ENCODE measurements at regions not wholly inside any gene's neighbourhood (a gene's known extent, or its start where the extent isn't known, plus 50 kb on each side); places are given as distances from the start of the nearest gene placed in this dataset.

DNA sequence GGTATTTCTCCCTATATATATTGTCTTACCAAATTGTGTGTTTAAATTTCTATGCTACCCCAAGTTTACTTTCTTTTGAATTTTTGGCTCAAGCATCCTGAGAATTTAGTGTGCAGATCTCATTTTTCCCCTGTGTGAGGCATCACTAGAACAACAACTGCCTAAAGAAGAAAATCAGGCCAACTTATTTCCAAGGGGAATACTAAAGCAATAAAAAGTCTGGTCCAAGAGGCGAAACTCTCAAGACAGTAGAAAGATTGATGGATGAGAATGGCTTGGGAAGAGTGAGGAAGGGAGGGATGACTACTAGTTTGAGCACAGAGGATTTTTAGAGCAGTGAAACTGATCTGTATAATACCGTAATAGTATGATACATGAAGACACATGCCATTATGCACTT, 86.3 kb upstream of the CFAP20DC start:
- CTCF ChIA-PET = no interaction called here

DNA sequence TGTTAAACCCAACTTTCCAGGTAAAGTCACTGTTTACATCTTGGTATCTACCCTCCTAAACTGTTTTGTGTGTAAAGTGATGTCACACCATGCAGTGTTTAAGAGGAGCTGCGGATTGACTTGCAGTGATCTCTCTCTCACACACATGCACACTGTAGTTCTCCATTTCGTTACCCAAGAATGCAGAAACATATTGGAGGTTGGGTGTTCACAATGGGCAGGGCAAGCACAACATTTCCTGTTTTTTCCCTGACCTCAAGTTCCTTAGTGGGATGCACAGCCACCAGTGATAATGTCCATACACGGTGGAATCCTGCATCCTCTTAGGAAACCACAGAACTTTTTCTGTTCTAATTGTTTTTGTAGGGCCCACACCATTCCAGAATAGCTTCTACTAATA, 85.3 kb upstream of the CFAP20DC start:
- TF ChIP-seq, protein P1, sequence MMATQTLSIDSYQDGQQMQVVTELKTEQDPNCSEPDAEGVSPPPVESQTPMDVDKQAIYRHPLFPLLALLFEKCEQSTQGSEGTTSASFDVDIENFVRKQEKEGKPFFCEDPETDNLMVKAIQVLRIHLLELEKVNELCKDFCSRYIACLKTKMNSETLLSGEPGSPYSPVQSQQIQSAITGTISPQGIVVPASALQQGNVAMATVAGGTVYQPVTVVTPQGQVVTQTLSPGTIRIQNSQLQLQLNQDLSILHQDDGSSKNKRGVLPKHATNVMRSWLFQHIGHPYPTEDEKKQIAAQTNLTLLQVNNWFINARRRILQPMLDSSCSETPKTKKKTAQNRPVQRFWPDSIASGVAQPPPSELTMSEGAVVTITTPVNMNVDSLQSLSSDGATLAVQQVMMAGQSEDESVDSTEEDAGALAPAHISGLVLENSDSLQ (IDR thresholded peaks at IDR 0.05) = no peak
- TF ChIP-seq CTBP1 (IDR thresholded peaks at IDR 0.05; ENCODE audit: borderline replicate concordance) (no peak), ARNT (IDR thresholded peaks at IDR 0.05) (no peak), L3MBTL2 (conservative IDR thresholded peaks at IDR 0.05) (no peak), ELF4 (IDR thresholded peaks at IDR 0.05) (no peak), TARDBP (IDR thresholded peaks at IDR 0.05) (no peak), NFRKB (IDR thresholded peaks at IDR 0.05) (no peak)
- DNase-seq (ENCODE audit: extremely low spot score) = no peak
- ChIA-PET POLR2A (no interaction called here), CTCF (no interaction called here)

More for the DNA sequence above, 86.3 kb upstream of the CFAP20DC start:
- DNase-seq (ENCODE audit: extremely low spot score) = no peak
- TF ChIP-seq FOXA1 (IDR thresholded peaks at IDR 0.05) (no peak), CTBP1 (IDR thresholded peaks at IDR 0.05; ENCODE audit: borderline replicate concordance) (no peak), FOXM1 (IDR thresholded peaks at IDR 0.05; ENCODE audit: borderline replicate concordance) (no peak), ARNT (IDR thresholded peaks at IDR 0.05) (no peak), FOXK2 (IDR thresholded peaks at IDR 0.05) (no peak), ZNF384 (IDR thresholded peaks at IDR 0.05) (no peak)
- POLR2A ChIA-PET = no interaction called here

DNA sequence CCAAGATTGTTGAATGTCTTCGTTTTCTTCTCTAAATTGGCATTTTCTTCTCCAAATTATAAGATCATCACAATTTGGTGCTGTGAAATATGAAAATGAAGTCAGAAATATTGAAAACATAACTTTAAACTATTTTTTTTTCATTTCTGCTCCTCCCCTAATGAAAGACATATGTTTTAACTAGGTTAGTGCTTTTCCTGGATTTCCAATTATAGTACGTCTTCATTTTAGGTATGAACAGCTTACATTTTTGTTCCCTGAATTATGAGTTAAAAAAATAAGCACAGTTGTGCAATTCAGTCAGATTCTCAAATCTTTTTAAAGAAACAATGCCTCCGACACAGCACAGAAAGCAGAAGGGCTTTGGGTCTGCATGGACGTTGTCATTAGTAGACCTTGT, 83.5 kb upstream of the CFAP20DC start:
- ChIA-PET CTCF (no interaction called here), POLR2A (no interaction called here)
- TF ChIP-seq FOXK2 (IDR thresholded peaks at IDR 0.05) (no peak), FOXM1 (IDR thresholded peaks at IDR 0.05; ENCODE audit: borderline replicate concordance) (no peak), TARDBP (IDR thresholded peaks at IDR 0.05) (no peak), HDGF (IDR thresholded peaks at IDR 0.05; ENCODE audit: borderline replicate concordance) (no peak), FOXA1 (IDR thresholded peaks at IDR 0.05) (no peak), SUZ12 (IDR thresholded peaks at IDR 0.05) (no peak), ARNT (IDR thresholded peaks at IDR 0.05) (no peak), NFRKB (IDR thresholded peaks at IDR 0.05) (no peak), ELF4 (IDR thresholded peaks at IDR 0.05) (no peak), LEF1 (IDR thresholded peaks at IDR 0.05; ENCODE audit: borderline replicate concordance) (no peak), ZNF384 (IDR thresholded peaks at IDR 0.05) (no peak), L3MBTL2 (conservative IDR thresholded peaks at IDR 0.05) (no peak)
- TF ChIP-seq, protein P1 (IDR thresholded peaks at IDR 0.05) = no peak
- DNase-seq (ENCODE audit: extremely low spot score) = no peak

DNA sequence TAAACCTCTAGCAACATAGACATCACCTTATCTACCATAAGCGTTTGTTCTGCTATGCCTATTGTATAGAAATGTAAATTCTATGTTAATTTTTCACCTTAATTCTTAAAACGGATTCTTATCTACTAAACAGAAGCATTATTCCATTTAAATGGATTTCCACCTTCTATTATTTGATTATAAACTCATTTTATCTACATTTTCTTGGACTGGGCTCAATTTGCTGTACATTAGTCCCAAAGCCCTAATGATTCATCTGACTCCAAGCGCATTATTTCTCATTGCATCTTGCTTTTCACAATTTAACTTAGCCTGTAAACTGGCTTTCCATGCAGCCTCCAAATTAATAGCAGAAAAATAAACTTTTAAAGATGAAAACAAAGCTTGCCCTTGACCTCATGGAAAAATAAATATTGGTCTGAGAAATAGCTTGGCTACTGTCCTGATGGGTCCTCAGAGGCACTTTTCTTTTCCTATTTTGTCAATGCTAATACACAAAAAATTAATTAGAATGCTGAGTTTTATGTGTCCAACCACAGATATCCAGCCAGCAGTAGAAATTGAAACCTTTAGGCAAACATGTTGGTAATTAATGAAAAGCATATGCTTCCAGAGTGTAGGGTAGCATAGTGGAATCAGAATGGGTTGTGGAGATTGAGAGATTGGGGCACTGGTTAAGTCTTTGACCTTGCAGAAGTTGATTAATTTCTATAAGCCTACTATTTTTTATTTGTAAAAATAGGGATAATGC, 81.4 kb upstream of the CFAP20DC start:
- TF ChIP-seq FOXM1 (IDR thresholded peaks at IDR 0.05; ENCODE audit: borderline replicate concordance) = no peak
- no peak for TF ChIP-seq ELF4 (IDR thresholded peaks at IDR 0.05)
- TF ChIP-seq CTBP1 (IDR thresholded peaks at IDR 0.05; ENCODE audit: borderline replicate concordance) = no peak
- TF ChIP-seq ZNF384 (IDR thresholded peaks at IDR 0.05) = no peak
- TF ChIP-seq L3MBTL2 (conservative IDR thresholded peaks at IDR 0.05) = no peak
- TF ChIP-seq TARDBP (IDR thresholded peaks at IDR 0.05) = no peak
- TF ChIP-seq LEF1 (IDR thresholded peaks at IDR 0.05; ENCODE audit: borderline replicate concordance) = no peak
- TF ChIP-seq ARNT (IDR thresholded peaks at IDR 0.05) = no peak
- TF ChIP-seq NFRKB (IDR thresholded peaks at IDR 0.05) = no peak
- TF ChIP-seq, protein P1 (IDR thresholded peaks at IDR 0.05) = no peak
- no peak for TF ChIP-seq SUZ12 (IDR thresholded peaks at IDR 0.05)
- no peak for TF ChIP-seq BHLHE40 (IDR thresholded peaks at IDR 0.05; ENCODE audit: borderline replicate concordance)
- no peak for TF ChIP-seq FOXA1 (IDR thresholded peaks at IDR 0.05)
- TF ChIP-seq HDGF (IDR thresholded peaks at IDR 0.05; ENCODE audit: borderline replicate concordance) = no peak
- no peak for TF ChIP-seq FOXK2 (IDR thresholded peaks at IDR 0.05)
- ChIA-PET CTCF (no interaction called here), POLR2A (no interaction called here)
- no peak for DNase-seq (ENCODE audit: extremely low spot score)

DNA sequence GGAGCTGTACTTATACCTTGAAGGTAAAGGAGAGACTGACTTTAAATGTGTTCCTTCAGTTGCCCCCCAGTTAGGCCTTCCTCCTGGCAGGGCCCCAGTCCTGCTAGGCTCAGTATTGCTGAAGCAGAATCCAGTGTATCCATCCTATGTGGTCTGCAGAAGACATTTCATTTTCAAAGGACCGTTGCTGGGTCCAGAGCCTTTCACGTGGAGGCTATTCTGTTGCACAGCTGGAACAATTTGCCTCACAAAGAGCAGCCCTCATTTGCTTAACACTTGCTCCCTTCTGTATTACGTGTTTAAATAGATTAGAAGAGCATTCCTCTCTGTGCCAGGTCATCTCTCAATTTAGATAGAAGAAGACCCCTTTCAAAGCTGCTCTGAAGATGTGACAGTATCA, 78.9 kb upstream of the CFAP20DC start:
- TF ChIP-seq SP1 (IDR thresholded peaks at IDR 0.05) = no peak
- TF ChIP-seq SUZ12 (IDR thresholded peaks at IDR 0.05) = no peak
- no peak for TF ChIP-seq ELF4 (IDR thresholded peaks at IDR 0.05)
- DNase-seq (ENCODE audit: extremely low spot score) = no peak
- CTCF ChIA-PET = no interaction called here
- POLR2A ChIA-PET = no interaction called here

DNA sequence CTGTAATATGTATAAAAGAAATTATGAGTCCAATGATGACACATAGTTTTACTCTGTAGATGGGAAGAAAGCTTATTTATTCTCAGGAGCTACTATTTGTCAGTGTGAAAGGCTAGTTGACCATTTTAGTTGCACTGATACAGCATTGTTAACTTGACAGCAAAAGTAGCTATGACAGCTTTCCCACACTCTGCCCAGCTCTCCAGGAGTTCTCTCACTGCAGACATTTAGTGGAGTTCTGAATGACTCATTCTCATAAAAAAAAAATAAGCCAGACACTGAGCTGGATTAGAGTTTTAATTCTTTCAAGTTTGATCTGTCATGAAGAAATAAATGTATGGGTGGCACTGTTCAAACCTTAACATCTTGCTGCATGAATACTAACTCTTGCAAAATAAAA, 77.2 kb upstream of the CFAP20DC start:
- CTCF ChIA-PET = no interaction called here
- peak; percentile 35 for DNase-seq (ENCODE audit: extremely low spot score)
- TF ChIP-seq CTBP1 (IDR thresholded peaks at IDR 0.05; ENCODE audit: borderline replicate concordance) = no peak
- 0 out of 2 replicates have a peak, but pooled peaks have one; percentile 11 for TF ChIP-seq ZNF384 (IDR thresholded peaks at IDR 0.05)
- POLR2A ChIA-PET = no interaction called here

DNA sequence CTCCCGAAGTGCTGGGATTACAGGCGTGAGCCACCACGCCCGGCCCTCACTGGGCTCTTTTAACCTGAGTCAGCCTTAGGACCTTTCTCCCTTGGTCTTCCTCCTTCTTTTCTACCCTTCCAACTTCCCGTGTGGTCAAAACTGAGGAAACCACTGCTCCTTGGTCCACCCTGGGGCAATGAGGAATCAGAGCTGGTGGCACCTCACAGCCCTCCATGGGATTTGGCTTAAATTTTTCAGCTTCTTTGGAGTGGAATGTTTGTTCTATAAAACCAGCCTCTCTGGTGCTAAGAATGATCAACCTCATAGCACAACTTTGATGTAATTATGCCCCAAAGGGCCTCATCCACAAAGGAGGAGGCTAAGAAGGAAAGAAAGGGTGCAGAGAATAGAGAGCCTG, 76.6 kb upstream of the CFAP20DC start:
- no peak for DNase-seq (ENCODE audit: extremely low spot score)
- CTCF ChIA-PET = no interaction called here
- POLR2A ChIA-PET = no interaction called here
- TF ChIP-seq NFRKB (IDR thresholded peaks at IDR 0.05) (no peak), SUZ12 (IDR thresholded peaks at IDR 0.05) (no peak), TARDBP (IDR thresholded peaks at IDR 0.05) (no peak), CTBP1 (IDR thresholded peaks at IDR 0.05; ENCODE audit: borderline replicate concordance) (no peak), L3MBTL2 (conservative IDR thresholded peaks at IDR 0.05) (no peak)
